ENCODE measurements at regions not wholly inside any gene's neighbourhood (a gene's known extent, or its start where the extent isn't known, plus 50 kb on each side); places are given as distances from the start of the nearest gene placed in this dataset.

DNA sequence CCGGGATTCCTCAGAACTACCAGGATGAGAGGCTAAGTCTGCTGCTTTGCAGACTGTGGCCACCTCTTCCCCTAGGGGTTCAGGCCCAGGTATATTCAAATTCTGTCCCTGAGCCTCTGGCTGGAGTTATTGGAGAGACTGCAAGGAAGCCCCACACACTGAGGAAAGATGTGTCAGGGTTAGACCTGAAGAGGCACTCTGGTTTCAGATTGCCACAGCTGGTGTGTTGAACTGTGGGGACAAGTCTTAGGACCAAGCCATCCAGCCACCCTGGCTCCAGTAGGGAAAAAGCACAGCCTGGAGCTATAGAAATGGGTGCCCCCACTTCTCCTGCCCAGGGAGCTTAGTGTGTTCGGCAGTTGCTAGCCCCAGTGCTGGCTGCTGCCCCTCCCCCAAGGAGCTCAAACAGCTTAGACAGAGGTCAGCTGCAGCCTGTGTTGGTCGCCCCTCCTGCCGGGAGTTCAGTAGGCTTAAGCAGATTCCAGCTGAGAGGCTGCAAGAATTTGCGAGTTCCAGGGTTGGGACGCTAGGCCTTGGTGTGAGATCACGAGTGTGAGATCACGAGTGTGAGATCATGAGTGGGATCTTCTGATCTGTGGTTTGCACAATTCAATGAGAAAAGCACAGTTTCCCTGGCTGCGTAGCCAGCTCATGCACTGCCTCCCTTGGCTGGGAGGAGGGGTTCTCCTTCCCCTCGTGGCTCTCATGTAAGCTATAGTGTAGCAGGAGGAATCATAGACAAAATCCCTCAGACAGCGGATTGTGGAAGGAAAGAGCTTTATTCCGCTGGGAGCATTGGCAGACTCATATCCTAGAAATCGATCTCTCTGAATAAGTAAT is 552.1 kb upstream of the CHORDC1 start:
- Histone ChIP-seq H3K27ac (no peak overlapping the region), H3K9me3 (no peaks in the 10 kb centered on the region), H3K27me3 (no peaks in the 10 kb centered on the region), H3K4me3 (no peak overlapping the region), H3K4me1 (no peaks in the 10 kb centered on the region), H3K36me3 (no peaks in the 10 kb centered on the region)
- no peak for DNase-seq
- 76 to 84% methylated on average over 11 to 13 of the region's 13 CpGs for WGBS, 2 donors
- ATAC-seq (ENCODE audit: low FRiP score in 2 of 2), result no peak
- no peak for TF ChIP-seq EP300 (IDR thresholded peaks at IDR 0.05)
- TF ChIP-seq, protein P1, sequence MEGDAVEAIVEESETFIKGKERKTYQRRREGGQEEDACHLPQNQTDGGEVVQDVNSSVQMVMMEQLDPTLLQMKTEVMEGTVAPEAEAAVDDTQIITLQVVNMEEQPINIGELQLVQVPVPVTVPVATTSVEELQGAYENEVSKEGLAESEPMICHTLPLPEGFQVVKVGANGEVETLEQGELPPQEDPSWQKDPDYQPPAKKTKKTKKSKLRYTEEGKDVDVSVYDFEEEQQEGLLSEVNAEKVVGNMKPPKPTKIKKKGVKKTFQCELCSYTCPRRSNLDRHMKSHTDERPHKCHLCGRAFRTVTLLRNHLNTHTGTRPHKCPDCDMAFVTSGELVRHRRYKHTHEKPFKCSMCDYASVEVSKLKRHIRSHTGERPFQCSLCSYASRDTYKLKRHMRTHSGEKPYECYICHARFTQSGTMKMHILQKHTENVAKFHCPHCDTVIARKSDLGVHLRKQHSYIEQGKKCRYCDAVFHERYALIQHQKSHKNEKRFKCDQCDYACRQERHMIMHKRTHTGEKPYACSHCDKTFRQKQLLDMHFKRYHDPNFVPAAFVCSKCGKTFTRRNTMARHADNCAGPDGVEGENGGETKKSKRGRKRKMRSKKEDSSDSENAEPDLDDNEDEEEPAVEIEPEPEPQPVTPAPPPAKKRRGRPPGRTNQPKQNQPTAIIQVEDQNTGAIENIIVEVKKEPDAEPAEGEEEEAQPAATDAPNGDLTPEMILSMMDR (IDR thresholded peaks at IDR 0.05), result no peak
- no peak for TF ChIP-seq POLR2AphosphoS5 (IDR thresholded peaks at IDR 0.05)
- no peak for TF ChIP-seq POLR2A (IDR thresholded peaks at IDR 0.05)

DNA sequence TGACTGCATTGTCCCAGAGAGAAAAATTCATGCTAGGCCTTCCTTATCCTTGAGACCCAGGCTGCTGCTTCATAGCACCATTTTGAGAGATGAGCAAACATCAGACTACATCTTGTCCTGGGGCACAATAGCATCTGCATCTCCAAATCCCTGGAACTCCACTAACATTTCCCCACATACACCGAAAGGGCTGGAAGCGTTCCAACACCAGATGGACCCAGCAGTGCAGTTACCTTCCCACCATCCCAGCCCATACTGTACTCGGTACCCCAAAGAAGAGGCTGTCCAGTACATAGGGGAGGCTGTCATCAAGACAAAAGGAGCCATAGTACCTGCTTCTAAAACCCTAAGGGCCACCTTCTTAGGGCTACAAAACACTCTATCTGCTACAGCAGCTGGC is 547.2 kb upstream of the CHORDC1 start:
- Histone ChIP-seq H3K4me3 (no peak overlapping the region), H3K27me3 (no peaks in the 10 kb centered on the region), H3K9me3 (no peaks in the 10 kb centered on the region), H3K36me3 (no peaks in the 10 kb centered on the region), H3K4me1 (no peaks in the 10 kb centered on the region), H3K27ac (no peak overlapping the region)
- ATAC-seq (ENCODE audit: low FRiP score in 2 of 2) (no peak), DNase-seq (no peak)
- TF ChIP-seq POLR2AphosphoS5 (IDR thresholded peaks at IDR 0.05) (no peak), POLR2A (IDR thresholded peaks at IDR 0.05) (no peak), EP300 (IDR thresholded peaks at IDR 0.05) (no peak)
- TF ChIP-seq, protein P1 (IDR thresholded peaks at IDR 0.05), result no peak
- 86 to 100% methylated on average over 3 of the region's 3 CpGs for WGBS, 2 donors

DNA sequence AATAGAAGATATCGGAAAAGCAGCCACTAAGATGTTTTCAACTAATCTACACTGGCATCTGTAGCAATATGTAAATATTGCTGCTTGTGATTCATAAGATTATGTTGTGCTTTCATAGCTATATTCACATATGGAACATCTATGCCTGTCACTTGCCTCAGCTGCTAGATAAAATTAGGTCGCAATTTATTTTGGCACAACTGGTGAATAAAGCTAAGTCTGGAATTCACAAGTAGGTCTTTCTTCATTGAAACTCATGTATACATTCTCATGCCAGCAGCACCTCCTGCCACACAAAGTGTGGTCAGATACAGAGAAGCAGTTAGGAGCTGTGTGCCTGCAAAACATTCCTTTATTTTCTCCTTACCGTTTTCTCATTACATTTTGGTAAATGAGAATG is 543.3 kb upstream of the CHORDC1 start:
- 76 to 77% methylated on average over 3 of the region's 3 CpGs for WGBS, 2 donors
- DNase-seq (no peak), ATAC-seq (ENCODE audit: low FRiP score in 2 of 2) (no peak)
- Histone ChIP-seq H3K27ac (no peak overlapping the region), H3K9me3 (no peaks in the 10 kb centered on the region), H3K4me3 (no peak overlapping the region), H3K4me1 (no peaks in the 10 kb centered on the region), H3K27me3 (no peaks in the 10 kb centered on the region), H3K36me3 (no peaks in the 10 kb centered on the region)
- TF ChIP-seq EP300 (IDR thresholded peaks at IDR 0.05), result no peak
- TF ChIP-seq, protein P1 (IDR thresholded peaks at IDR 0.05), result no peak
- TF ChIP-seq POLR2AphosphoS5 (IDR thresholded peaks at IDR 0.05), result no peak
- TF ChIP-seq POLR2A (IDR thresholded peaks at IDR 0.05), result no peak

DNA sequence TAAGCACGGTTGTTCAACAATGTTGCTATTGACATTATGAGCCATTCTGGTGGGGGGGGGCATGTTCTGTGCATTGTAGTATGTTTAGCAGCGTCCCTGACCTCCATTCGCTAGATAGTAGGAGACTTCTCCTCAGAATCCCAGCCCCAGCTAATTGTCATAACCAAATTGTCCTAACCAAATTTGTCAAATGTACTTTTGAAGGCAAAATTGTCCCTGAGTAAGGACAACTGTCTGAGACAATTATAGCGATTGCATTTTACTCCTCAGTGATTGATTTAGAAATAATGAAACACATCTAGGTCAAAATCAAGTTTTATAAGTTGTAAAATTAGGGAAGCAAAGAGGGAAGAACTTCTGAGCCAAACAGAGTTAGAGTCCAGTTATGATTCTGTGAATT is 541.8 kb upstream of the CHORDC1 start:
- ATAC-seq (ENCODE audit: low FRiP score in 2 of 2) (no peak), DNase-seq (no peak)
- no peak overlapping the region for H3K27ac ChIP-seq
- H3K27me3 ChIP-seq, result no peaks in the 10 kb centered on the region
- no peaks in the 10 kb centered on the region for H3K36me3 ChIP-seq
- H3K4me1 ChIP-seq, result no peaks in the 10 kb centered on the region
- H3K4me3 ChIP-seq, result no peak overlapping the region
- no peaks in the 10 kb centered on the region for H3K9me3 ChIP-seq
- 86 to 95% methylated on average over 4 of the region's 4 CpGs for WGBS, 2 donors
- TF ChIP-seq EP300 (IDR thresholded peaks at IDR 0.05) (no peak), POLR2A (IDR thresholded peaks at IDR 0.05) (no peak), POLR2AphosphoS5 (IDR thresholded peaks at IDR 0.05) (no peak)
- TF ChIP-seq, protein P1 (IDR thresholded peaks at IDR 0.05), result no peak
